Suppressor macrophage (primary cell): ENCODE measurements at regions not wholly inside any gene's neighbourhood (a gene's known extent, or its start where the extent isn't known, plus 50 kb on each side); places are given as distances from the start of the nearest gene placed in this dataset.
"Not testable (repeated sequence)": the region's sequence is repeated elsewhere in the genome, so short reads cannot be mapped to it uniquely, and the experiment has no call there.

Experiments
- DNase-seq, 4 experiments: peaks; one replicate each; pipeline ENCODE4 v3.0.0-alpha.2; 2020 to 2022

- DNase-seq = peak; percentile 41 to 57 (median 47)
These were observed 79.7 kb upstream of the USP9X start for GRCh38 chrX:41005445-41005992.

DNA sequence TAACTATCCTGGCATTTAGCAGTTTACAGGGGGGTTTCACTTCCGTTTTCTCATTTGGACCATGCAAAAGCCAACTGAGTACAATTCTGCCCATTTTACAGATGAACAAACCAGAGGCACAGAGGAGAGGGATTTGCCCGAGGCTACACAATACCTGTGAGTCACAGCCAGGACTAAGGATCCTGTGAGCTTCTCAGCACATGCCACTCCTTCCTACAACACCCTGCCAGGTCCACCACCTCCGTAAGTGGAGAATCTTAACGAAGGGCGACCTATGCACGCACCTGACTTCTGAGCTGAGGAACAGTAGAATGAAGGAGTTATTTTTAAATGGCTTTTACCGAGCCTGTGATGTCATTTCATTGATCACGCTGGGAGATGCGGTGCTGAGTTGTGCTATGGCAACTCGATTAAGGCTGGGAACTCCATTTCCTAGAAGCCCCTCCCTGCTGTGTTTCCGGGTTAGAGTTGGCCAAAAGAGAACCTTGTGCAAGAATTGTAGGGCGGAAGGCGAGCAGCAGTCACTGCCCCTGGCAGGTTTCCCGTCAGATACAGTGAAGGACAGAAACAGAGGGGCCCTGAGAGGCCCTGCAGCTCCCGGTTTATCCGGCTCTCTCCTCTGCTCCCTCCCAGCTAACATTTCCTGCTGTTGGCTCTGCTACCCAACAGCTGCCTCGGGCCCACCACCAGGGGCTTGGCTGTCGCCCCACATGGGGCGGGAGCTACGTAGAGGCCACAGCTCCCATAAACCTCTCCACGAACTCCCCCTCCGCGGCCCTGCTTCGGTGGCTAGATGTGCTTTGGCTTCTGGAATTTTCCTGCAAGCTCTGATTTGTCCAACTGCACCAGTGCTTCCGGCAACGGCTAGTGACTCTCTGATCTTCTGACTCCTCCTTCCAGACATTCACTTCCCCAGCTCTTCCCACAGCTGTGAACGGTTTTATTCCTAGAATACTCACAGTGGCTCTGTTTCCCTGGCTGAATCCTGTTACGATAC is 75.1 kb upstream of the USP9X start:
- DNase-seq = peak; percentile 58 to 76 (median 68)

DNA sequence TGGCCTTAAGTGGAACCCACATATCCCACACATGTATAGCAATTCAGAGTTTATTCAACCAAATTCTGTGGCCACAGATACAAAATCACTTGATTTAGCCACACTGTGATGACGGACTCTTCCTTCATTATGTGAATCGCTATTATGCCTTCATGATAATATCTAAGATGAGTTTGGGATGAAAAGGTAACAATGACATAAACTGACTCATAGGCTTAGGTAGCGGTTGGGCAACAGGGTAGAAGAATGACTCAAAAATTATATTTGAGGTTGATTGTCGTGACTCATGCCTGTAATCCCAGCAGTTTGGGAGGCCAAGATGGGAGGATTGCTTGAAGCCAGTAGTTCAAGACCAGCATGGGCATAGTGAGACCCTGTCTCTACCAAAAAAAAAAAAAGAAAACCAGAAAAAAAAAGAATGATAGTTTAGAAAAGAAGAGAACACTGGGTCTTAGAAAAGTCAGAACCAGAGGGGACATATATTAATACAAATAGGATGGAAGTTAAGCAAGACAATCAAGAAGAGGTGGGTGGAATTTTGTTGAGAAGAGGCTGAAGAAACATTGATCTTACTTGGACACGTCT is 70.4 kb upstream of the USP9X start:
- no peak for DNase-seq

GRCh38 chrX:41017785-41018184 is 67.5 kb upstream of the USP9X start:
- DNase-seq = not testable (repeated sequence)

GRCh38 chrX:41018391-41019040 is 66.7 kb upstream of the USP9X start:
- not testable (repeated sequence) for DNase-seq

DNA sequence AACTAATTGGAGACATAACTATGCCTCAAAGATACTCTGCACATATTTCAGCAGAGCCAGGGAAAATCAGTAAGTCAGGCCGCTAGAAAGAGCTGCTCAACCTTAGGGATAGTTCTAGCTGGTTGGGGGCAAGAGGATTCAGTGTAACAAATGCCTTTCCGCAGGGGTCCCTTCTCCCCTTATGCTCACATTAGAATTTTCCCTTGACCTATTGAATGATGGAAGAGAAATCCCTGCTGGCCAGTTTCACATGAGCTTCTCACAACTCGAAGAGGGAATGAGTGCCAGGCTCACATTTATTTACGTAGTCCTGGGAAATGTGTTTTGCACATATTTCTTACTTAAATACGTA is 66.2 kb upstream of the USP9X start:
- no peak for DNase-seq

DNA sequence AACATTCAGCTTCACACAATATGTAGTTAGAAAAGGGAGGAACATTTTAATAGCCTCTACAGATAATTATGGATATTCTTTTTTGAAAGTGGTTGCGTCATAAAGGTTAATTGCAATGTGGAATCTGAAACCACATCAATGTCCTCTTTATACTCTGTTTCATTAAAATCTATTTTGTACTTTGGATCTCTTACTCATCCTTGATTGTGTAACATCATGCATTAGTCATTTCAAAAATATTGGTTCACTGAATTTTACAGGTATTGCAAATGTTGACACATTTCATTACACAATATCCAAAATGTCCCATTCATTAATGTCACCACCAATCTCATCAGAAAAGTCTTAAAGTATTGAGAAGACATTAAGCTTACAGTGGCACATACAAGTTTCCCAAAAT is 62.7 kb upstream of the USP9X start:
- DNase-seq = peak in 2 of 4 experiments; percentile 12 to 14

DNA sequence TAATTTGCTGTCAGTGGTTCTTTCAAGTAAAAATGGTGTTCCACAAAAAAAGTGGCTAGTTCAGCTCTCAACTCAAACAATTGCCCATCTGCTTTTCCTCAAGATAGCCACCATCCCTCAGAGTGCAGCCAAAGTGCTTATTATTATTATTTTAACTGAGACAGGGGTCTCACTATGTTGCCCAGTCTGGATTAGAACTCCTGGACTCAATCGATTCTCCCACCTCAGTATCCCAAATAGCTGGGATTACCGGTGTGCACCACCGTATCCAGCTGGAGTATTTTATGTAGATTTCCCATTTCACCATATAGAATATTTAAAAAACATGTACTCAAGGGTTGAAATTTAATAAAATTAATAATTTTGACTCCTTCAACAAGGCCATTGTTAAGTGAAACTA is 62.1 kb upstream of the USP9X start:
- DNase-seq = no peak

- not testable (repeated sequence) for DNase-seq
These were observed 60.9 kb upstream of the USP9X start for GRCh38 chrX:41024335-41024734.

DNA sequence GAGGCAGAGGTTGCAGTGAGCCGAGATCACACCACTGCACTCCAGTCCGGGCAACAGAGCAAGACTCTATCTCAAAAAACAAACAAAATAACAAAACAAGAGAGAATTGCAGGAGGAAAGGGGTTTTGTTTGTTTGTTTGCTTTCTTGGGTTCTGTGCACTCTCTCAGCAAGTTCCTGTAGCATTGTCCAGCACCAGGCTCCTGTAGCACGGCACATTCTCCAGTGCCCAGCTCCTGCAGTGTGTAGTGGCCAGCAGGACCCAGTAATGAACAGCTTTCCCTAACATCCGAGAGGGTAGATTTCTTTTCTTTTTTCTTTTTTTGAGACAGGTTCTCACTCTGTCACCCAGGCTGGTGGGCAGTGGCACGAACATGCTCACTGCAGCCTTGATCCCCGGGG is 60.5 kb upstream of the USP9X start:
- DNase-seq = no peak

DNA sequence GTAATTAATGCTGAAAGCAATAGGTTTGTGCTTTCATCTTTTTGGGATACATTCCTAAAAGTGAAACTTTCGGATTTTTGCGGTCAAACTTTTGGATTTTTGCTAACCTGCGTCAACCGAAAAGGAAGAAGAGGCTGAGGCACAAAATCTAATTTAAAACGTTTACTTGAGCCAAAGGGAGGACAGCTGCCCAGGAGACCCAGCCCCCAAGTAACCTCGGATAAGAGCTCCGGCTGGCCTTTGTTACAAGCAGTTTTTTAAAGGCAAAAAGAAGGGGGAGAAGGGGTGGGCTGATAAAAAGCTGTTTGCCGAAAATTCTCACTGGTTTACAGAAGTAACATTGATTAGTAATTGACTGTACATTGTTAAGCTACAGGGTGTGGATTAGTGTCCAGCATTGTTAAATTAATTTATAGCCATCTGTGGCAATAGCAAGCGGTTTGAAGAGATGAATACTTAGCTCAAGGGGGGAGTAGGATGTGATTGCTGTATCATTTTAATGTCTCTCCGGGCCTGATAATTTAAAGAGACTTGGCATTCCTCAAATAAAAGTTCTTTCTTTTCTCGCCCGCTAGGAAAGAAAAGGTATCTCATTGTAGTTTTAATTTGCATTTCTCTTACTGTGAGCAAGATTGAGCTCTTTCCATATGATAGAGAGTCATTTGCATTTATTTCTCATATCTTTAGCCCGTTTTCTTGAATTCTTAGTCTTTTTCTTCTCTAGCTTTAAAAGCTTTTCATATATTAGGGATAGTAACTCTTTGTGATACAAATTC is 59.1 kb upstream of the USP9X start:
- DNase-seq = no peak

DNA sequence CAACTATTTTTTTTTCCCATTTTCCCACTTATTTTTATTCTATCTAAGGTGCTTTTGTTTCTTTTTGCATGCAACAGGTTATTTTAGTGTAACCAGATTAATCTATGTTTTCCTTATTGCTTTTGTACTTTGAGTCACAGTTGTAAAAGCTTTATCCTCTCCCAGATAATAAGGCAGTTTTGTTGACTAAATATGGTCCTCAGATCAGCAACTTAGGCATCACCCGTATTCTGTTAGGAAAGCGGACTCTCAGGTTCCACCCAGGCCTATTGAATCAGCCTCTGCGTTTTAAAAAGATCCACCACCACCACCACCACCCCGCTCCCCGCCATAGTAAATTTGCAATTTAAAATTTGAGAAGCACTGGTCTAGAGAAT is 58.6 kb upstream of the USP9X start:
- DNase-seq = no peak

GRCh38 chrX:41029332-41029731 is 55.9 kb upstream of the USP9X start:
- peak; percentile 11 to 49 (median 29) for DNase-seq

DNA sequence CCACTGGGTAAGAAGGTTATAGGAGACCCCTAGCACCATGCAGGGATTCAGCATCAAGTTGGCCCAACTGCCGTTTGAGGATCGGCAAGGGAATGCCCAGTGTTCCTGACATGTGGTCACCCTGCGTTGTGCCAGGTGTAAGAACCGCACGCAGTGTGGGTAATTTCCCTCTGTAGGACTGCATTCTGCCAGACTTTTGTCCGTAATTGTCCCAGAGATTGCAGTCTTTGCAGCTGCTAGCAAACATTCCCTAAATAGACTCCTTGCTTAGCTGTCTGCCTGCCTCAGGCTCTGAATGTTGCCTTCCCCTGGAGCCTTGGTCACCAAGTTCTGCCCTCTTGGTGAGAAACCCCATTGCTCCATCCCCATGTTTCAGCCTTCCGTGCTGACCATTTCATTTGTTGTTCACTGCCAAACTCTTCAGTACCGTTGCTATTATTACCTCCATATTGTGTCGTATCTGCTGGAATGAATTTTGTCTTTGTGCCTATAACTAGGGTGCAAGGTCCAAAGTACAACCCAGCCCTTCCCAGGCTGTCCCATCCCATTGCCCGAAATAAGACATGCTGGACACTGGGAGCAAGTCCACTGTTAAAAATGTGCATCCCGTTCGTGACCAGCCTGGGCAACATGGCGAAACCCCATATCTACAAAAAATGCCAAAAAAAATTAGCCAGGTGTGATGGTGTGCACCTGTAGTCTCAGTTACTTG is 53.8 kb upstream of the USP9X start:
- no peak for DNase-seq

- DNase-seq = no peak
These were observed 51.9 kb upstream of the USP9X start for GRCh38 chrX:41033299-41033698.

DNA sequence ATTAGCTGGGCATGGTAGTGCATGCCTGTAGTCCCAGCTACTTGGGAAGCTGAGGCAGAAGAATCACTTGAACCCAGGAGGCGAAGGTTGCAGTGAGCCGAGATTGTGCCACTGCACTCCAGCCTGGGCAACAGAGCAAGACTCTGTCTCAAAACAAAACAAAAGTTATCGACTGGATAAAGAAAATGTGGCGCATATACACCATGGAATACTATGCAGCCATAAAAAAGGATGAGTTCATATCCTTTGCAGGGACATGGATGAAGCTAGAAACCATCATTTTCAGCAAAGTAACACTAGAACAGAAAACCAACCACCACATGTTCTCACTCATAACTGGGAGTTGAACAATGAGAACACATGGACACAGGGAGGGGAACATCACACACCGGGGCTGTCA is 50.3 kb upstream of the USP9X start:
- DNase-seq = not testable (repeated sequence)
